Activated CD4-positive, alpha-beta T cell treated with anti-CD3 and anti-CD28 coated beads, Interleukin-2, amount 50 U/mL, for 24 hours (primary cell): ENCODE measurements at regions not wholly inside any gene's neighbourhood (a gene's known extent, or its start where the extent isn't known, plus 50 kb on each side); places are given as distances from the start of the nearest gene placed in this dataset.

ENCODE experiments used
- DNase-seq, 2 donors: peaks; one replicate each; pipeline ENCODE4 v3.0.0-alpha.2; 2020; ENCODE audit warnings: low read depth in 1 of 2, low spot score in 1 of 2

- no peak for DNase-seq
Observed at GRCh38 chr7:25762511-25763462, 389.2 kb upstream of the NFE2L3 start.

DNA sequence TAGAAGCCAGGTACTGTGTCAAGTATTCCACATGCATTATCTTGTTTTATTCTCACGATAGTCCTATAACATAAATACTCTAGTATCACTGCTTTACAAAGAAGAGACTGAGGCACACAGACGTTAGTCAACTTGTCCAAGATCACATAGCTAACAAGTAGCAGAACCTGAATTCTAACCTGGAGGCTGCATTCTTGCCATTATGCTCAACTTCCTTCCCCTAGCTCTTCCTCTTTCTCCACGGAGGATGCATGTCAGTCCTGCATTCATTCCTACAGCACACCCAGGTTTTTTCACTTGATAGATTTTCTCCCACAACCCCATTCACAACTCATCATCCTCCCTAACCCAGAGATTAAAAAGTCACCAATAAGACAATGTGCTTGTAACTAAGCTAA lies 388.5 kb upstream of the NFE2L3 start:
- no peak for DNase-seq

DNA sequence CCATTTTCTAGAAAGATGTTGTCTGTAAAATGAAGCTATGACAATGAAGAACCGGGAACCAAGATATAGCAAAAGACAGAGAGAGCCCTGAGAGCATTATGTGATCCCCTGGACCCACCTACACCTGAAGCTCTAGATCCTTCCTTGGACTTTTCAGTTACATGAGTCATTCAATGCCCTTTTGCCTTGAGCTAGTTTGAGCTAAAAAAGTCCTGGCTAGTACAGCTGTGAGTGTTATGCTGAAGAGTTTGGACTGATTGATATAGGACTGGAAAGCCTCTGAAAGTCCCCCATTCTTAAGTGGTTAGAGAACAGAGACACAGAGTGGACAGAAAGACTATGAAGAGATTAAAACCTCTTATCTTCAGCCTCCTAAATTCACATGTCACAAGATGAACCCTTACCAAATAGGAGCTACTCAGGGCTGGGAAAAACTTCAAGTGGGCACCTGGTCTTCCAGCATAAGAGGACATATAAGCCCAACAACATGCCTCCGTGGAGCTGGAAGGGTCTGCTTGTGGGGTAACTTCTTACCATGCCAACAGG lies 386.8 kb upstream of the NFE2L3 start:
- no peak for DNase-seq

- DNase-seq = no peak
Observed at GRCh38 chr7:25770235-25770634, 381.8 kb upstream of the NFE2L3 start.

- no peak for DNase-seq
Observed at GRCh38 chr7:25770670-25771069, 381.3 kb upstream of the NFE2L3 start.

DNA sequence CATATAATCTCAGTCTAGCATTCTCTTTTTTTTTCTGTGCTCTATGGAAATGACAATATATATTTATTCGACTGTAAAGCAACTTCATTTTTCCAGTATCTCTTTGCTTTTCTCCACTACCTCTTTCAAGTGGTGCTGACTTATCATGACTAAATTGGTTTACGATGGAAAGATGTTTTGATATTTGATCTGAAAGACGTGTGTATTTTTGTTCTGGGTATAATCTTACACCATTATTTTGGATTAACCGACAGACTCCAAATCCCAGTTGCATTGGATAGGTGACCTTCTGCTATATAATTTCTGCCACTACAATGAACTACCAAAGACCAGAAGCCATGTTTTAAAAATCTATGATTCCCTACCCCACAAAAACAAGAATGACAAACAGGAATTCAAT lies 380.5 kb upstream of the NFE2L3 start:
- DNase-seq = no peak

GRCh38 chr7:25772802-25773201 lies 379.2 kb upstream of the NFE2L3 start:
- no peak for DNase-seq

DNA sequence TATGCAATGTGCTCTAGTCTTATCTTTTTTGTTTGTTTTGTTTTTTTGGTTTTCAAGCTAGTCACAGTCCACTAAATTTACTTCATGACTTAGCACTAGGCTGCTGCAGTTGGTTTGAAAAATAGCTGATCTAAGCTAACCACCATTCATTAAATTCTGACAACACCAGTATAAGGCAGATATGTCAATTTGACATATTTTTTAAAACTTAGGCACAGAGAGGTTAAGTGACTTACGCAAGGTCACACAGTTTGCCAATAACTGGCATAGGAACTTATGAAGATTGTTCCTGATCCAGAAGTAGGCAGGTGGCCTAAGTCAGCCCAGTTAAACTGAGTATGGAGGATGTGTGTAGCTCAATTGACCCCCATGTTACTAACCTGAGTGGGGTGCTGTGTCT lies 377.3 kb upstream of the NFE2L3 start:
- no peak for DNase-seq

GRCh38 chr7:25775570-25775969 lies 376.4 kb upstream of the NFE2L3 start:
- no peak for DNase-seq

GRCh38 chr7:25775999-25776743 lies 375.8 kb upstream of the NFE2L3 start:
- no peak for DNase-seq

GRCh38 chr7:25776744-25777123 lies 375.3 kb upstream of the NFE2L3 start:
- no peak for DNase-seq

DNA sequence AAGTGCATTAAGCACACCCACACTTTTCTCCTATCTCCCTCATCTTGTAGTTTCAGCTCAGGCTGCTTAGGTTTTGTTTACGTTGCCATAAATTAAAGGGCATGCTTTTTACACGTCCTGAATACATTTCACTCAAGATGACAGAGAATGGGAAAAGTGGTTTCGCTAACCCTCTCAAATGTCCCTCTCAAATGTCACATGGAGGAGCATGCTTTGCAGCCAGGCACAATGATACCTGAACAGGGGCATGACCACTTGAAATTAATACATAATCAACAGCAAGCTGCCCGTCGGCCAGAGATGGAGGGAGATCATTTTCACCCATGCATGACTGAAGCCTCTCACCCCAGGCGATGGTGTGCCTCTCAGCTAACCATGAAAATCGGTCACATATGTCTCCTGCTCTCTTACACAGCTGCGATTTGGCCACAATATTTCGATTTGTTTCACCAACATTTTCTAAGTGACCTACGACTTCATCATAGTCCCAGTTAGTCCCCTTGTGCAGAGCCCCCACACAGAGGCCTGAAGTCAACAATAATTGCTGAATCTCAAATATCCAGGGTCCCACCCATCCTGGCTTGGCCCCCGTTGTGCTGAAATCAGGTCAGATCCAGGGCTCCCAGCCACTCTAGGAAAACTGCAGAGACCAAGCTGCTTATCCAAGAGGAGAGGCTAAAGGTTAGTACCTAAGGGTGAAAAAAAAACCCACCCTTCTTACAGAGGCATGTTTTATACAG lies 373.9 kb upstream of the NFE2L3 start:
- no peak for DNase-seq

DNA sequence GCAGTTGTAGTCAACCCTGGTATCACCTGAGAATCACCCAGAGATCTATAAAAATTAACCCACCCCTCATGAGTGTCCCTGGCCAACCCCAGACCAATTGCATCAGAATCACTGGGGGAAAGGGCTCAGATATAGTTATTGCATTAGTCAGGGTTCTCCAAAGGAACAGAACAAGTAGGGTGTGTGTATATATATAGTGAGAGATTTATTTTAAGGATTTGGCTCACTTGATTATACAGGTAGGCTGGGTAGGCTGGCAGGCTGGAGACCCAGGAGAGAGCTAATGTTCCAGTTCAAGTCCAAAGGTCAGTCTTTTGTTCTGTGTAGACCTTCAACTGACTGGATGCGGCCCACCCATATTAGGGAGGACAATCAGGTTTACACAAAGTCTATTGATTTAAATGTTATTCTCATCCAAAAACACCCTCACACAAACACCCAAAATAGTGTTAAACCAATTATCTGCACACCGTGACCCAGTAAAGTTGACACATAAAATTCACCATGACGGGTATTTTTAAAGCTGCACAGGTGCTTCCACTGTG lies 372.9 kb upstream of the NFE2L3 start:
- no peak for DNase-seq

DNA sequence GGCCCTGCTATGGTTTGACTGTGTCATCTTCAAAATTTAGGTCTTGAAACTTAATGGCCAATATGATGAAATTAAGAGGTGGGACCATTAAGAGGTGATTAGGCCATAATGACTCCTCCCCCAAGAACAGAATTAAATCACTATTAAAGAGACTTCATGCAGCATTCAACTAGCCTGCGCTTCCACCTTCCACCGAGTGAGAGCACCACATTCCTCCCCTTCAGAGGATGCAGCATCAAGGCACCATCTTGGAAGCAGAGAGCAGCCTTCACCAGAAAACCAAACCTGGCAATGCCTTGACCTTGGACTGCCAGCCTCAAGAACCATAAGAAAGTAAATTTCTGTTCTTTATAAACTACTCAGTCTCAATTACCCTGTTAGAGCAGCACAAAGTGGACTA lies 371.1 kb upstream of the NFE2L3 start:
- DNase-seq = no peak

- no peak for DNase-seq
Observed at GRCh38 chr7:25781704-25782103, 370.3 kb upstream of the NFE2L3 start.

GRCh38 chr7:25786936-25787335 lies 365.1 kb upstream of the NFE2L3 start:
- no peak for DNase-seq

- no peak for DNase-seq
Observed at GRCh38 chr7:25787336-25787735, 364.7 kb upstream of the NFE2L3 start.

GRCh38 chr7:25788371-25788770 lies 363.6 kb upstream of the NFE2L3 start:
- no peak for DNase-seq

DNA sequence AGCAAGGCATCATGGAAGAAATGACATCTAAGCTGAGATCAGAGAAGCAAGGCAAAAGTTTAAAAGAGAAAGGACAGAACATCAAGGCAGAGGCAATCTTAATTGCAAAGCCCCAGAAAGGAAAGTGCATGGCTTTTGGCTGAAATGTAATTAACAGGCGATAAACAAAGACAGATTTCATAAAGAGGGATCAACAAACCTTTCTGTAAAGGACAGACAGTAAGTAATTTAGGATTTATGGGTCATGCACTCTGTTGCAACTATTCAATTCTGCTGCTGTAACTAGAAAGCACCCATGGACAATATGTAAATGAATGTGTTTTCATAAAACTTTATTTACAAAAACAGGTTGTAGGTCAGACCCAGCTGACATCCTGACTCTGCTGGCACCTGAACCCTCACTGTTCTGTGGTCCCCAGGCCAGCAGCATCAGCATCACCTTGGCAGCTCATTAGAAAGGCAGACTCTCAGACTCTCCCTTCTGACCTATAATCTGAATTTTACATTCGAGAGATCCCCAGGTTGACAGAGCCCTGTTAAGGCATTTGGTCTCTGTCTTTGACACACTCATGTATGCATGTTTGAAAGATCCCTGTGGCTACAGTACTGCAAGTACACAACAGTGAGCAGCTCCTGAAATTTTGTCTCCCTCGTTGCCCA lies 362.9 kb upstream of the NFE2L3 start:
- DNase-seq = no peak
